Effector CD8-positive, alpha-beta T cell (primary cell): ENCODE measurements at regions not wholly inside any gene's neighbourhood (a gene's known extent, or its start where the extent isn't known, plus 50 kb on each side); places are given as distances from the start of the nearest gene placed in this dataset.

ENCODE experiments used
- DNase-seq: peaks from one replicate; lab custom pipeline; 2025; lab: John Stamatoyannopoulos, UW

DNA sequence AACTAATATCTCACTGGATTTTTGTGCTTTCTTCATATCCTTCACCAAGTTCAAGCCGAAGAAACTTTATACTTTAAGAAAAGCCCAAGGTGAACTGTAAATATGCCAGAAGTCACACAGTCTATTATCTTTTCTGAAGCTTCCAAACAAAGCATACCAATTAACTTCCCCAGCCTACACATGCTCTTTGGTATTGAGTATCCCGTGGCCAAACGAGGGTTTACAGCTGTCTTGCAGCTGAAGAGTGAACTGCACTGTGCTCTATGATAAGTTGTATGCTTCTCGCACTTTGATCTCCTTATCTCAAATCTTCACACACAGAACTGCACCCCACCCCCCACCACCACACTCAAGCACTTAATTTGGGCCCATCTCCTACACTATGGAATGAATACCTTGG is 215.6 kb upstream of the VEPH1 start:
- DNase-seq, result no peak

DNA sequence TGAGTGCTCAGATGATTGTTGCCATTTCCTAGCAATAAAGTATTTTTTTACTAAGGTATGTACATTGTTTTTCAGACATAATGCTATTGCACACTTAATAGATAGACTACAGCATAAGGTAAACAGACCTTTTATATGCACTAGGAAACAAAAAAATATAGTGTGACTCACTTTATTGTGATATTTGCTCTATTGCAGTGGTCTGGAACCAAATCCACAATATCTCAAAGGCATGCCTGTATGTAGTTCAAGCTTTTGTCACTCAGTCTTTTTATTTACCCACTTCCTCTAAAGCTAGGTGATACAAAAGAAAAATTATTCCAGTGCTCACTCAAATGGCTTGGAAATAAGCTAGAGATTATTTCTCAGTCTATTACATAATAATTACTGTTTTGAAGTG is 209.9 kb upstream of the VEPH1 start:
- no peak for DNase-seq

DNA sequence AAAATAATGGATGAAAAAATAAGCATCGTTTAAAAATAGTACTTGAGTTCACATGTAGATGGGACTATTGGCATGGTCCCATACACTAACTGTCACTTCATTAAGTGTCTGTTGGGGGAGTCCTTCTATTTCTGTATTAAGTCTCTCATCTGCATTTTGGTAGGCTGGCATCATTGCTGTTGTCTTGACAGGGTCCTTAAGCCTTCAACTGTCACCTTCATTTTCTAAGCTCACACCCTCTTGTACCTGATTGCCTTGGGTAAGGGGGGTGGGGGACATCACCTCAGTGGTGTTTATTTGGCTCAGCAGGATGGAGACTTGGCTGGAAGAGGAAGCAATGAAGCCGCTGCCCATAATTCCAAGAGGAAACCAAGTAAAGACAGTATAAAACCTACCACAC is 202.0 kb upstream of the VEPH1 start:
- DNase-seq, result no peak

DNA sequence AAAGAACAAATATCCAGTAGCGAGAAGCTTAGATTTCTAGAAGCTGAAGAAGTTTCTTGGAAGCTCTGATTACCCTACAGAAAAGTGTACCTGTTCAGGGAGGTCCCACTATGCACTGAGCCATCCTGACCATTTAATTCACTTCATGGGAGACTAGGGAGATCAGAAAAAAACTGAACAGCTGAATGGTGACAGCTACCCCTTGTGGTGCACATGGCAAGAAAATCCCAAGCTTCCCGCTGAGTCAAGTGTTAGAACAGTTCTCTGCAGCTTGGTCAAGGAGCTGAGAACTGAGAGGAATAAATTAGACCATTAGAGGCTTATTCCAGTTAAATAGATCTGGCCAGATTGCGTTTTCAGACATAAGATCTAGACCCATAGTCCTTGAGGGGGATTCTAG is 197.2 kb upstream of the VEPH1 start:
- DNase-seq, result no peak

DNA sequence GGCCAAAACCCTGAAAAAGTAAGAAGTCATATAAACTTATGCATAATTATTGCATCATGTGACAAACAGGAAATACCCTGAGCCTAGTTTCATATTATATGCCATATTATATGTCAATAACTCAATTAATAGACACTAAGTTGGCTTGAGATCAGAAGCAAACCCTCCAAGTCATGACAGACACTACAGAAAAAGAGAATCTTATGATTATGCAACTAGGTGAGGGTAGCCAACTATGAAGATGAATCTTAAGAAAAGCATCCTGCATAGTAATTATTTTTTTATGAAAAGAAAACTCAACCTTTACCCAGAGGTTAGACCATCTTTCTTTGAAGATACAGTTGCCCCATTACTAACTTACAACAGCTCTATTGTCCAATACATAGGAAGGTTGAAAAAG is 192.4 kb upstream of the VEPH1 start:
- DNase-seq, result no peak

DNA sequence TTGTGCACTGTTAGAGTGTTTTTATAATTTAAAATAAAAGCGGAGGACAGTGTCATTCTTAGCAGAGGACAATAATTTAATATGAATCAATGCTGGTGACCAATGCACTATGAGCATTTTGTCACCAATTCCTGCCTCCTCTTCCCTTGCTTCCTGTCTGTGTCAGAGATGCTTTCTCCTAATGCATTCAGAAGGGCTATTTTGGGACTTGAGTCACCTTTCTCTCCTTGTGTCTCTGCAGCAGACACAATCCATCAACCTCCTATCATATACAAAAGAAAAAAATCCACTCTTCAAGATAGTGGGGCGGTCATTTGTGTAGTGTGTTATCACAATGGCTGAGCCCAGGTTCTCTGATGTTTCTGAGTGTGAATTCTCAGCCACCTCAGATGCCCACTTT is 191.9 kb upstream of the VEPH1 start:
- DNase-seq, result no peak

DNA sequence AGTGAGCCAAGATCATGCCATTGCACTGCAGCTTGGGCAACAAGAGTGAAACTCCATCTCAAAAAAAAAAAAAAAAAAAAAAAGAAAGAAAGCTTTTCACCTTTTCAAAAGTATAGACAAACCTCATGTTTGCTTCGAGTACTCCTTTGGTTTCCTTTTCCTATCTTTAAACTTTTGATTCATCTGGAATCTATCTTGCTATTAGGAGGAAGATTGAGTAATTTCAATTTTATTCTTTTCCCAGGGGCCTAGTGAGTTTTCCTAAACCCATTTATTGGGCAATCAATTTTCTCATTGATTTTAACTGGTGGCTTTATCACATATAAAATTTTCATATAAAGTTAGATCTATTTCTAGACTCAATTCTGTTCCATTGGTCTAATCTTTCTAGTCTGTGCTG is 190.5 kb upstream of the VEPH1 start:
- no peak for DNase-seq

DNA sequence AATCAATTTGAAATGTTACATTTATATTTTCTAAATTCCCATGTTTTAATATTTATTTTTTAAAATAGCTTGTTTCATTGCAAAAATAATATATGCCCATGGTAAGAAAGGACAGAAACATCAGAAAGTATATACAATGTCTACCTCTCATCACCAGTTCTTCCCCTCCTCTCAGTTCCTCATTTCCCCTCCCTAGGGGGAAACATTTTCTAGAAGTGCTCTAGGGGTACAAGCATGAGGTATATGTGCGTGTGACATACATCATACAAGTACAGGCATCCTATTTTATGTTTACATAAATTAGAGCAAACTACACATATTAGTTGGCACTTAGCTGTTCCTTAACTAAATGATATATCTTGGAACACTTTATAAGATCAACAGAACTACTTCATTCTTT is 189.3 kb upstream of the VEPH1 start:
- no peak for DNase-seq

DNA sequence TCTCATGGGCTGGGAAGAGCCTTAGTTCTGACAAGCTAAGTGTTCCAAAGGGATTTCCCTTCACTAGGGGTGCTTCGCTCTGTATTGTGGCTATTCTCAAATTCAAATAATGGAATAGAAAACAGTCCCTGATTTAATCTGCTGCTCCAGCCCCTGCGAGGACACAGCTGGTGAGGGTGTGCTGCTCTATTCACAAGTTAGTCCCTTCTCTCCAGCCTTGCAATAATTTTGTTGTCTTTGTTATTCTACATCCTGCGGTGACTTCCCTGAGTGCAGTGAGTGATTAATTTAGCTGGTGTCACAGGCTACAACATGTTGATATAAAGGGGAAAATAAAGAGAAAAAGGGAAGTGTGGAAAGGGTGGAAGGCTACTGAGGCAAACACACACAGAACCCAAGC is 180.5 kb upstream of the VEPH1 start:
- no peak for DNase-seq

DNA sequence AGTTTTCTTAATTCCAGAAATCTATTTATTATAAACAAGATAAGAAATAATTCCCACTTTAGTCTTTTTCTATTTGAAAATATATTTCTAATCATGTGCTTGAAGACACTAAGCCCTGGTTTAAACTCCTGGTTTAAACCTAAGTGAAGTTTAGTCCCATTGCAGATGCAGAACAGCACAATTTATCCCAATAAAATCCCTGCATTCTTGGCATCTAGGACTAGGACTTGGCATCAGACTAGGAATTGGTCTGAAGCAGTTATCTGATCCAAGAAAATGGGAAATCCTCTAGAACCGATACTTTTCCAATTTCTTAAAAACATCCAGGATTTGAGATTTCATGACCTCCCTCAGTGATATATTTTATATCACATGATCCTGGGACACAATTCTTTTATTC is 168.8 kb upstream of the VEPH1 start:
- no peak for DNase-seq

DNA sequence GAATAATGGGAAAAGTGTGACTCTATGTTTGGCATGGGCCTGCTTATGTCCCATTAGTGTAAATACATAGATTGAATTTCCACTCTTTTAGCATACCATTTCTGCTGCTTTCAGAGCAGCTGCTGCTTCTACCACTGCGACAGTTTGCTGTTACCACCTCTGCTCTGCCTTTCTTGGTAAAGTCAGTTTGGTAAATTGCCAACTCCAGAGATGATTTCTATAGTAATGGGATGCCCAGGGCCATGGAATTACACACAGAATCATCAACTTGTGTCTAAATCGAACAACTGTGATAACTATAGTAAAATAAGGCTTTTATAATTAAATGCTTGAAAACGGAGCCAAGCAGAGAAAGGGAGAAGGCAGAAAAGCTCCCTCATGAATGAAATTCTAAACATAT is 168.4 kb upstream of the VEPH1 start:
- no peak for DNase-seq

DNA sequence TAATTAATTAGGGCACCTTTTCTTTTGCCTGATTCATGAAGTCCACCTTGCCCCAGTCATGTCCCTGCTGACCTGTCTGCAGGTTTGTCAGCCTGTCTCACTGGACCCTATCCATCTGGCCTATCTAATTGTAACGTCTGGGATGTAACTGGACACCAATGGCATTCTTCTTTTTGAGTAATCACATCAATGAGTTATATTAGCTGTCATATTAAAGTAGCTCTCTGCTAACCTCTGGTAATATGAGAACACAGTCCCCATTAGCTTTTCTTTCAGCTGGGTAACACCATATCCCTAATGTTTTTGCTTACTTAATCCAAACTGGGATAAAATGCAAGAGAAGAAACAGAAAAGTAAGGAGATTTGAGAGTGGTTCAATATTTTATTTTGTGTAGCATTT is 166.2 kb upstream of the VEPH1 start:
- DNase-seq, result no peak

DNA sequence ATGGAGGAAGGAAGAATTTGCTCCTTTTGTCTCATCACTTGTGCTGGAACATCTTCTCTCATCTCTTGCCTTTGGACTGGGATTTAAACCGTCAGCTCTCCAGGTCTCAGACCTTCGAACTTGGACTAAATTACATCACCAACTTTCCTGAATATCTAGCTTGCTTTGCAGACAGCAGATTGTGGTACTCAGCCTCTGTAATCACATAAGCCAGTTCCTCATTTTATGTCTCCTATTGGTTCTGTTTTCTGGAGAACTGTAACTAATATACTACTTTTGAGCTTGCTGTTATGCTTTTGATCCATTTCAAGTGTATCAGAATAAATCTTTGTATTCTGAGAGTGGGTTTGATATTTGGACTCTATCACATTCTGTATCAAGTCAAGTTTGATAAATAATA is 164.3 kb upstream of the VEPH1 start:
- DNase-seq, result no peak

DNA sequence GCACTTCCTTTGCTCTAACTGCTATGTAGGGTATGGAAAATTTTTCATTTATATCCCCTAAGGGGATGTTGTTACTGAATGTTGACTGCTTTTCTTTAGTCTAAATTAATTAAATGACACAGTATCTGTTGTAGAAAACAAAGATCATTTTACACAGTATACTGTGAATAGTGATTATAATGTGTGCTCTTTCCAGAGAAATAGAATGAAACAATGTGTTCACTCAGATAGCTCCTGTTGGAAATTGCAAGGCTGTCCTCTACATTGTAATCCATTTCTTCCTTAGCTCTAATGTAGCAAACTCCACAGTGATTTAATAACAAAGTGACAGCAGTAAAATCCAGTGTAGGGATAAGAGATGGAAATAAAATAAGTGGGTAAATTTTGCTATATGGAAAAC is 159.0 kb upstream of the VEPH1 start:
- no peak for DNase-seq

DNA sequence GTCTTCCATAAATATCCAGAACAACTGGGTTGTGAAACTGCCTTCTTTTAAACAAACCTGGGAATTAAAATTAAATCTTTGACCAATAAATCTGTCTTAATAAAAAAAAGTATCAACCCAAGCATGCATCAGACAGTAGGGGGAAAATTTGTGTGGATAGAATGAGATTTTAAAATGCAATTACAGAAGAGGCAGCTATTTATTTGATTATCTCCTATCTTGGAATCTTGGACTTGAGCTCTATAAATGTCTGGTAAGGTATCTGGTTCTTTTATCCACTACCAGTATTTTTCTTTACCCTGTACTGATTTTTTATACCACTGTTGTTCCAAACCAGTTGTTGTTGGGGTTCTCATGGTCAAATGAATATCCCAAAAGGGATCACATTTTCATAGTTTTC is 157.6 kb upstream of the VEPH1 start:
- no peak for DNase-seq

DNA sequence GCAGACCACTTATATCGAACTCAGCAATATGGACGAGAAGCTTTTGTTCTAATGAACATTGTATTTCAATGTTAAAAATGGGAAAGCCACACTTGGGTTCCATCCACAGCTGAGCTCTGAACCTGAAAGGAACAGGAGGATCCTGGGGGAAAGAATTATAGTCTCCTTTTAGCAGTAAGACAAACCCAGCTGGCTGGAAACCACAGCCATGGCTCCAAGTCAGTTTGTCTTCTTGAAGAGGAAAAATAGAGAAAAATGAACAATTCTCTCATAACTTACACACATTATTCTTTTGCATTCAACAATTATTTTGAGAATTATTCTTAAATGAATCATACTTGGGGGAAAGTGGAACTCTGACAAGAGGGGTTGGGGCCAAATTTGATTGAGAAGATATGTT is 149.2 kb upstream of the VEPH1 start:
- DNase-seq, result no peak

DNA sequence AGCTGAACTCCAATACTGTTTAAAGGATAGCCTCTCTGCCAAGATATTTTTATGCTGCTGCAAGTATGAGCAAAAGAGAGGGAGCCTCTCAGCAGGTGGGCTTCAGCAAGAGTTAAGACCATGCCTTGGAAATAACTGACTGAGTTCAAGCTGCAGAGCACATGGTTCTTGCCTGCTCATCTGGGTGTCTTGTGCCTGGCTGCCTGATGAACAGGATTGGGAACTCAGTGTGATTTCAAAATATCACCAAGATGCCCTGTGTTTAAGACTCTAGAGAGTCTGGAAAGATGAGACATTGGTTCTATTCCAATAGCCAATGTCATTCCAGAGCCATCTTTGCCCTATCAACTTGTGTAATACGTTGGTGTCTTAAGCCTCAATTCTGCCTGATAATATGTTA is 147.5 kb upstream of the VEPH1 start:
- DNase-seq, result no peak

DNA sequence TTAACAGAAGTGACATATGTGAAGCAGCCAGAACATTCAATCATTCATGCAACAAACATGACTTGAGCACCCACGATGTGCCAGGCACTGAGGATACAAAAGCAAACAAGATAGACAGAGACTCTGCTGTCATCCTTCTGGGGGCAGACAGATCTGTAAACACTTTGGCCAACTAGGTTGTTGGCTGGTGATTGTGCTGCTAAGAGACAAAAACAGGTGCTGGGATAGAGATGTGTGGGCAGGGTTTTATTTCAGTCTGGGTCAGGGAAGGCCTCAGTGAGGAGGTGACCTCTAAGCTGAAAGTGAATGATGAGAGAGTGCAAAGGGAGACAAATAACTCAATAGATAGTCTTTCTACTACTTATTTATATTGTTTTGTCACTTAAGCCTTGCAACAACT is 147.0 kb upstream of the VEPH1 start:
- no peak for DNase-seq

DNA sequence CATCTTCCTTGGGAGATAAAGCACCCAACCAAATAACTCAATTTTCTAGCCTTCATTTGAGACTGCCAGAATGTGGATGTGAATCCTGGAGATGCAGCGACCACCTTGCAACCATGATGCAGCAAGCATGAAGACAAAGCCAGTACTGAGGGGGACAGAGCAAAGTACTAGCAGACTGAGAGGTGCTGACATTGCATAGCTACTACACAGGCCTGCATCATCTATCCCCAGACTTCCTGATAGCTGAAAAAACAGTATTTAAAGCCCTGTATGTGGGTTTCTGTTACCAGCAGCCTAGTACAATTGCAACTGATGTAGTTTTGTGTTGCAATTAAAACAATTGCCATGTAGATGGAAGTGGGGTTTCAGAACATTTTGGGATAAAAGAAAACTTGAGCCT is 146.3 kb upstream of the VEPH1 start:
- DNase-seq, result no peak

DNA sequence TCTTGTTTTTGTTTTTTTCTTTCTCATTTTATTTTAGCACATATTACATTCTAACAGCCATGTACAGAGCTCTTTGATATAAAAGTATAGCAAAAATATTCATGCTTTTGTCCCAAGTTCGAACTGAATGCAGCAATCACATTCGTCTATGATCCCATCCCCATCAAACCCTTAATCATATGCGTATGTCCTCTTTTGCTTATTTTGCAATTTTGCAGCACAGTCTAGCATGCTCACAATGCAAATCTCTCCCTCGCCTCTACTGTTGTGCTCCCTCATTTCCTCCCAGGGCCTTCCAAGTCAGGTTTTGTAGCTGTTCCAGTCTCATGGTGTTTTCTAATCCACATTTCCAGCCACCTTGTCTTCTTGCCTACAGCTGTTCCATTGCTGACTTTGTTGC is 144.6 kb upstream of the VEPH1 start:
- no peak for DNase-seq

DNA sequence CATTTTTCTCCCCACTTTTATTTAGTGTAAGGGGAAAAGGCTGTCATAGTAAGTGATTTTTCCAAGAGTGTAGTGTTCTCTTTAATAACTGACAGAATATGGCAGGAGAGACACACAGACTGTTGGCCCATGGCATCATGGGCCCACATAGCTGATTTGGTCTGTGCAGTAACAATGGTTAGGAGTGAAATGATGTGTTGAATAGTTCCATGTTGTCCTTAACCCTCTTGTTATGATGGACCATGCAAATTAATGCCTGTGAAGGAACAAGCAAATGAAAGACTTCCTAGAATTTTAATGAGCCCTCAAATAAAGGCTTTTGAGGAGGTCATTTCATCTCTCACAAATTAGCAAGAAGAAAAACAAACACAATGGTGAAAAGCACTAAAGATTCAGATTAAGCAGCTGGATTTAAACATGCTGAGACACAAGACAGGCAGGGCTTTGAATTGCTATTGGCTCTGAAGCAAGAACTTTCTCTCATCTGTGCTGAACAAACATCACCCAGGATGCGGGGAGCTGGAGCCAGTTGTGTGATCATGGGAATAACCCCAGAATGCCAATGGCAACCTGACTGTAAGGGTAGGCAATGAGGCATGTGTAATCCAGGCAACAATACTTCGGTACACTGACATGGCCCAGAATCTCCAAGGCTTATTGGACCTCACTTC is 136.7 kb upstream of the VEPH1 start:
- DNase-seq, result no peak

DNA sequence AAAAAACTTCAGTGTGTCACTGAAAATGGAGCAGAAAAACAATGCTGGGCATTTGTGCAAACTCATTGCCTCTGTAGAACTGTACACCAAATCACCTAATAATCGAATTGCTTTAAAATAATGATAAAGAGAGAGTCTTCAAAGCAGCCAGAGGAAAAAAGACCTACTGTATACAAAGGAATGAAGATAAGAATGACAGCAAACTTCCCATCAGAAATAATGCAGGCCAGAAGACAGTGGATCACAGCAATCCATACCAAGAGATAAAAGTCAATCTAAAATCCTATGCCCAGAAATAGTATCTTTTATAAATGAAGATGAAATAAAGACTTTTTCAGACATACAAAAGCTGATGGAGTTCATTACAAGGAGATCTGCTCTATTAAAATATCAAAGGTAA is 134.7 kb upstream of the VEPH1 start:
- DNase-seq, result no peak

DNA sequence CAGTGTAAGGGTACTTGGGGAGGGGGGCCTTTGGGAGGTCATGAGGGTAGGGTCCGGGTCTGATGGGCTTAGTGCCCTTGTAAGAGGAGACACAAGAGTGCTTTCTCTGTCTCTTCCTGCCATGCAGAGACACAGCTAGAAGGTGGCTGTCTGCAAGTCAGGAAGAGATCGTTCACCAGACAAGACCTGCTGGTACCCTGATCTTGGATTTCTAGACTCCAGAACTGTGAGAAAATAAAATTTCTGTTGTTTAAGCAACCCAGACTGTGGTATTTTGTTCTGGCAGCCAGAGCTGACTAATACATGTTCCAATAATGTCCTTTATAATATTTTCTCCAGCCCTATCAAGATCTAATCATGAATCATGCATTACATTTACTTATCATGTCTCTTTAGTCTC is 130.0 kb upstream of the VEPH1 start:
- DNase-seq, result no peak

DNA sequence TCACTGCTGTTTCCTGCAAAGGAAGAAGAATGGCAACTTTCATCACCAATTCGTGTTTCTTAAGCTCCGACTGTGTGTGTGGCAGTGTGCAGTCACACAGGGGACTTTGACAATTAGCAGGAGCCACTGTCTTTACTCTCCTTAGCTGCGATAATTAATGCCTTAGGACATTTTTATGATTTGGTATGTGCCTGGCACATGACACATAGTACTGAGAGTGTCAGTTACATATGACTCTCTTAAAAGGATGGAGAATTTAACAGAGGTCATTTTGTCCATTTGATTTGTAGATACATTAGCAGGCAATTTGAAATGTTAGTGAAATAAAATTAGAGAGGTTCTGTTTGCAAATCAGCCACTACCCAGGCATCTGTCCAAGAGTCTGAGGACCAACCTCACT is 128.9 kb upstream of the VEPH1 start:
- DNase-seq, result no peak

DNA sequence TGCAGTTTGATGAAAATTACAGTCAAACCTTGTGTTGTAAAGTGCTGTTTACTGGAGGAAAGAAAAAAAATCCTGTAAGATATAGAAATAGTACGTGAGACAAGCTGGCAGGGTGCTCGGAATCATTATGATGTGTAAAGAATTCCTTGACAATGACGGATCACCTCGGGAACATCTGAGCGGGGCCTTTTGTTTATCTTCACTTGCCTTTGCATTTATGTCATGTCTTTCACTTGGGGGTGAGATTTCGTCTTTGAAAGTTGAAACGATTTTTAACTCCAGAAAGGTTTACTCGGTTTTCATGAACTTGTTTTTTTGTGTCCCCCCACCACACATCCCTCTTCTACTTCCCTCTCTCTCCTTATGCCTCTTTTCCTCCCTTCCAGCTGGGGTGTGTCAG is 128.3 kb upstream of the VEPH1 start:
- no peak for DNase-seq
